H1 (cell line): ENCODE measurements at regions not wholly inside any gene's neighbourhood (a gene's known extent, or its start where the extent isn't known, plus 50 kb on each side); places are given as distances from the start of the nearest gene placed in this dataset.

Experiments used
- CTCF ChIP-seq, 3 experiments: IDR thresholded peaks; 1 replicate in 2 of 3; 2 replicates in 1 of 3; pipeline versions ENCODE4 v1.5.1 to v1.6.1; 2011; ENCODE audit warnings: low read length in 3 of 3, mild to moderate bottlenecking in 3 of 3, inconsistent platforms in 2 of 3, low read depth in 1 of 3, moderate library complexity in 1 of 3; ENCODE audit not compliant: insufficient read depth in 1 of 3; ENCODE audit errors: control extremely low read depth in 1 of 3
- POLR2A ChIP-seq, 2 experiments: IDR thresholded peaks; 1 replicate in 1 of 2; 2 replicates in 1 of 2; pipeline ENCODE4 v1.6.1; 2011; ENCODE audit warnings: low read depth in 2 of 2, low read length in 2 of 2, mild to moderate bottlenecking in 2 of 2; ENCODE audit errors: control extremely low read depth in 1 of 2

- no peak for TF ChIP-seq CTCF (IDR thresholded peaks at IDR 0.05; ENCODE audit: control extremely low read depth in 1 of 3, insufficient read depth in 1 of 3, low read depth in 1 of 3, low read length in 3 of 3)
- TF ChIP-seq POLR2A (IDR thresholded peaks at IDR 0.05; ENCODE audit: control extremely low read depth in 1 of 2, low read depth in 2 of 2, low read length in 2 of 2), result no peak
These were observed 874.8 kb upstream of the SLITRK6 start for GRCh38 chr13:86673931-86674431.
